H1 (cell line): ENCODE measurements at regions not wholly inside any gene's neighbourhood (a gene's known extent, or its start where the extent isn't known, plus 50 kb on each side); places are given as distances from the start of the nearest gene placed in this dataset.
"Not testable (repeated sequence)": the region's sequence is repeated elsewhere in the genome, so short reads cannot be mapped to it uniquely, and the experiment has no call there.

ENCODE experiments used
- BACH1 ChIP-seq: IDR thresholded peaks from 2 replicates; pipeline ENCODE4 v1.6.1; 2012; ENCODE audit warnings: low read length, improper control_type of control experiment
- CREB1 ChIP-seq: IDR thresholded peaks from 2 replicates; pipeline ENCODE4 v1.6.1; 2012; ENCODE audit warnings: inconsistent platforms
- JUN ChIP-seq: IDR thresholded peaks from 2 replicates; pipeline ENCODE4 v1.6.1; 2011; ENCODE audit warnings: low read depth, mild to moderate bottlenecking, improper control_type of control experiment, low read length
- POLR2A ChIP-seq, 2 experiments: IDR thresholded peaks; 1 replicate in 1 of 2; 2 replicates in 1 of 2; pipeline ENCODE4 v1.6.1; 2011; ENCODE audit warnings: low read depth in 2 of 2, low read length in 2 of 2, mild to moderate bottlenecking in 2 of 2; ENCODE audit errors: control extremely low read depth in 1 of 2
- POU5F1 ChIP-seq: IDR thresholded peaks from 2 replicates; pipeline ENCODE4 v1.6.1; 2011; ENCODE audit warnings: low read depth, mild to moderate bottlenecking, low read length, moderate library complexity
- RAD21 ChIP-seq, 2 experiments: IDR thresholded peaks in 1 of 2; conservative IDR thresholded peaks in 1 of 2; 2 replicates each; pipeline ENCODE4 v1.6.1; 2011; ENCODE audit warnings: low read depth in 2 of 2, low read length in 2 of 2, improper control_type of control experiment in 1 of 2, inconsistent platforms in 1 of 2, mild to moderate bottlenecking in 1 of 2, moderate library complexity in 1 of 2
- SIN3A ChIP-seq, 2 experiments: IDR thresholded peaks in 1 of 2; conservative IDR thresholded peaks in 1 of 2; 2 replicates each; pipeline ENCODE4 v1.6.1; 2011 to 2012; ENCODE audit warnings: low read length in 2 of 2, improper control_type of control experiment in 1 of 2, low read depth in 1 of 2, mild to moderate bottlenecking in 1 of 2
- SIX5 ChIP-seq: IDR thresholded peaks from 2 replicates; pipeline ENCODE4 v1.6.1; 2011; ENCODE audit warnings: mild to moderate bottlenecking, low read depth, low read length
- SP1 ChIP-seq: IDR thresholded peaks from 2 replicates; pipeline ENCODE4 v1.6.1; 2011; ENCODE audit warnings: low read depth, low read length
- SP4 ChIP-seq: IDR thresholded peaks from 2 replicates; pipeline ENCODE4 v1.6.1; 2012; ENCODE audit warnings: low read length, inconsistent platforms
- SRF ChIP-seq: IDR thresholded peaks from 2 replicates; pipeline ENCODE4 v1.6.1; 2011; ENCODE audit warnings: mild to moderate bottlenecking, low read depth, low read length, moderate library complexity
- YY1 ChIP-seq: IDR thresholded peaks from 2 replicates; pipeline ENCODE4 v1.6.1; 2011; ENCODE audit warnings: low read depth, mild to moderate bottlenecking, low read length
- TF ChIP-seq, protein P1 (sequence below), 3 experiments: IDR thresholded peaks; 1 replicate in 2 of 3; 2 replicates in 1 of 3; pipeline versions ENCODE4 v1.5.1 to v1.6.1; 2011; ENCODE audit warnings: low read length in 3 of 3, mild to moderate bottlenecking in 3 of 3, inconsistent platforms in 2 of 3, low read depth in 1 of 3, moderate library complexity in 1 of 3; ENCODE audit not compliant: insufficient read depth in 1 of 3; ENCODE audit errors: control extremely low read depth in 1 of 3

GRCh38 chr15:23766779-23767178, 79.7 kb upstream of the NDN start:
- TF ChIP-seq, protein P1, sequence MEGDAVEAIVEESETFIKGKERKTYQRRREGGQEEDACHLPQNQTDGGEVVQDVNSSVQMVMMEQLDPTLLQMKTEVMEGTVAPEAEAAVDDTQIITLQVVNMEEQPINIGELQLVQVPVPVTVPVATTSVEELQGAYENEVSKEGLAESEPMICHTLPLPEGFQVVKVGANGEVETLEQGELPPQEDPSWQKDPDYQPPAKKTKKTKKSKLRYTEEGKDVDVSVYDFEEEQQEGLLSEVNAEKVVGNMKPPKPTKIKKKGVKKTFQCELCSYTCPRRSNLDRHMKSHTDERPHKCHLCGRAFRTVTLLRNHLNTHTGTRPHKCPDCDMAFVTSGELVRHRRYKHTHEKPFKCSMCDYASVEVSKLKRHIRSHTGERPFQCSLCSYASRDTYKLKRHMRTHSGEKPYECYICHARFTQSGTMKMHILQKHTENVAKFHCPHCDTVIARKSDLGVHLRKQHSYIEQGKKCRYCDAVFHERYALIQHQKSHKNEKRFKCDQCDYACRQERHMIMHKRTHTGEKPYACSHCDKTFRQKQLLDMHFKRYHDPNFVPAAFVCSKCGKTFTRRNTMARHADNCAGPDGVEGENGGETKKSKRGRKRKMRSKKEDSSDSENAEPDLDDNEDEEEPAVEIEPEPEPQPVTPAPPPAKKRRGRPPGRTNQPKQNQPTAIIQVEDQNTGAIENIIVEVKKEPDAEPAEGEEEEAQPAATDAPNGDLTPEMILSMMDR (IDR thresholded peaks at IDR 0.05; ENCODE audit: control extremely low read depth in 1 of 3, insufficient read depth in 1 of 3, low read depth in 1 of 3, low read length in 3 of 3) = not testable (repeated sequence)
- not testable (repeated sequence) for TF ChIP-seq POLR2A (IDR thresholded peaks at IDR 0.05; ENCODE audit: control extremely low read depth in 1 of 2, low read depth in 2 of 2, low read length in 2 of 2); SIX5; SRF; POU5F1; YY1; SP4; JUN; SP1; RAD21 (IDR thresholded peaks at IDR 0.05 in 1 of 2, conservative IDR thresholded peaks at IDR 0.05 in 1 of 2; ENCODE audit: low read depth in 2 of 2, low read length in 2 of 2); BACH1; CREB1; SIN3A (conservative IDR thresholded peaks at IDR 0.05 in 1 of 2, IDR thresholded peaks at IDR 0.05 in 1 of 2; ENCODE audit: low read depth in 1 of 2, low read length in 2 of 2)
